Nephron (organoid): ENCODE measurements at regions not wholly inside any gene's neighbourhood (a gene's known extent, or its start where the extent isn't known, plus 50 kb on each side); places are given as distances from the start of the nearest gene placed in this dataset.
A peak's percentile ranks its signal among the peaks of the same experiment; 100 is the strongest.

Source experiments
- H3K27ac Mint-ChIP-seq, 3 experiments: 2 replicates each; pipeline ENCODE4 v1.8.0; 2020; ENCODE audit warnings: mixed read lengths in 3 of 3, mild to moderate bottlenecking in 2 of 3, moderate library complexity in 1 of 3
- H3K27me3 Mint-ChIP-seq: 2 replicates; pipeline ENCODE4 v1.8.0; 2021; ENCODE audit warnings: low read depth, mild to moderate bottlenecking, moderate library complexity, mixed read lengths
- H3K36me3 Mint-ChIP-seq: 2 replicates; pipeline ENCODE4 v1.8.0; 2020; ENCODE audit warnings: low read depth, mixed read lengths
- H3K4me1 Mint-ChIP-seq: 2 replicates; pipeline ENCODE4 v1.8.0; 2020; ENCODE audit warnings: mixed read lengths
- H3K4me3 Mint-ChIP-seq, 3 experiments: 2 replicates each; pipeline ENCODE4 v1.8.0; 2020; ENCODE audit warnings: mild to moderate bottlenecking in 3 of 3, mixed read lengths in 3 of 3, moderate library complexity in 2 of 3
- H3K9me3 Mint-ChIP-seq: 2 replicates; pipeline ENCODE4 v1.8.0; 2020; ENCODE audit warnings: mixed read lengths
- CTCF ChIP-seq, 3 experiments: fragments of 200-600 bp; sonication (generic); IDR thresholded peaks; one replicate each; pipeline ENCODE4 v1.5.0; 2021; ENCODE audit warnings: antibody characterized with exemption in 3 of 3; ENCODE audit not compliant: unreplicated experiment in 3 of 3

GRCh38 chr3:197368821-197369220 is 70.4 kb upstream of the DLG1 start:
- H3K27ac Mint-ChIP-seq = peak overlapping the region in 2 of 3 experiments; percentile 59 to 82
- peaks cover 6% of the 10 kb centered on the region for H3K27me3 Mint-ChIP-seq
- H3K4me1 Mint-ChIP-seq = peaks cover 80% of the 10 kb centered on the region
- H3K4me3 Mint-ChIP-seq = no peak overlapping the region
- TF ChIP-seq CTCF (IDR thresholded peaks at IDR 0.05; ENCODE audit: unreplicated experiment in 3 of 3) = no peak
- H3K9me3 Mint-ChIP-seq = no peaks in the 10 kb centered on the region
- no peaks in the 10 kb centered on the region for H3K36me3 Mint-ChIP-seq

GRCh38 chr3:197368330-197368729 is 69.9 kb upstream of the DLG1 start:
- no peak overlapping the region for H3K4me3 Mint-ChIP-seq
- H3K36me3 Mint-ChIP-seq = no peaks in the 10 kb centered on the region
- H3K9me3 Mint-ChIP-seq = no peaks in the 10 kb centered on the region
- peaks cover 80% of the 10 kb centered on the region for H3K4me1 Mint-ChIP-seq
- H3K27ac Mint-ChIP-seq = peak overlapping the region in 2 of 3 experiments; percentile 59 to 82
- peaks cover 6% of the 10 kb centered on the region for H3K27me3 Mint-ChIP-seq
- no peak for TF ChIP-seq CTCF (IDR thresholded peaks at IDR 0.05; ENCODE audit: unreplicated experiment in 3 of 3)

GRCh38 chr3:197367081-197367780 is 68.8 kb upstream of the DLG1 start:
- H3K4me1 Mint-ChIP-seq = peaks cover 79% of the 10 kb centered on the region
- peak overlapping the region in 1 of 3 experiments; percentile 40 for H3K4me3 Mint-ChIP-seq
- TF ChIP-seq CTCF (IDR thresholded peaks at IDR 0.05; ENCODE audit: unreplicated experiment in 3 of 3) = no peak
- peaks cover 6% of the 10 kb centered on the region for H3K27me3 Mint-ChIP-seq
- no peaks in the 10 kb centered on the region for H3K36me3 Mint-ChIP-seq
- peak overlapping the region in 2 of 3 experiments; percentile 31 to 59 for H3K27ac Mint-ChIP-seq
- H3K9me3 Mint-ChIP-seq = peaks cover 1% of the 10 kb centered on the region

- H3K4me1 Mint-ChIP-seq = peaks cover 72% of the 10 kb centered on the region
- peaks cover 6% of the 10 kb centered on the region for H3K27me3 Mint-ChIP-seq
- H3K27ac Mint-ChIP-seq = peak overlapping the region in 2 of 3 experiments; percentile 51 to 79
- H3K36me3 Mint-ChIP-seq = no peaks in the 10 kb centered on the region
- H3K4me3 Mint-ChIP-seq = no peak overlapping the region
- H3K9me3 Mint-ChIP-seq = peaks cover 2% of the 10 kb centered on the region
- TF ChIP-seq CTCF (IDR thresholded peaks at IDR 0.05; ENCODE audit: unreplicated experiment in 3 of 3) = no peak
These were observed 68.1 kb upstream of the DLG1 start for GRCh38 chr3:197366301-197367044.

GRCh38 chr3:197365586-197365985 is 67.2 kb upstream of the DLG1 start:
- no peak overlapping the region for H3K4me3 Mint-ChIP-seq
- TF ChIP-seq CTCF (IDR thresholded peaks at IDR 0.05; ENCODE audit: unreplicated experiment in 3 of 3) = no peak
- H3K9me3 Mint-ChIP-seq = peaks cover 6% of the 10 kb centered on the region
- peaks cover 67% of the 10 kb centered on the region for H3K4me1 Mint-ChIP-seq
- H3K27ac Mint-ChIP-seq = peak overlapping the region in 2 of 3 experiments; percentile 7 to 10
- peaks cover 5% of the 10 kb centered on the region for H3K36me3 Mint-ChIP-seq
- peaks cover 6% of the 10 kb centered on the region for H3K27me3 Mint-ChIP-seq
